WERI-Rb-1 (cell line): ENCODE measurements at regions not wholly inside any gene's neighbourhood (a gene's known extent, or its start where the extent isn't known, plus 50 kb on each side); places are given as distances from the start of the nearest gene placed in this dataset.

Experiments
- DNase-seq: peaks from one replicate; pipeline ENCODE4 v3.0.0-alpha.2; 2020
- H3K27ac ChIP-seq: fragments of 250-450 bp; sonication (Bioruptor Pico); 2 replicates; pipeline ENCODE4 v1.5.1; 2020; ENCODE audit warnings: mild to moderate bottlenecking, moderate library complexity
- H3K27me3 ChIP-seq: fragments of 250-450 bp; sonication (Bioruptor Pico); 2 replicates; pipeline ENCODE4 v1.5.1; 2021; ENCODE audit warnings: mild to moderate bottlenecking, low read depth, moderate library complexity; ENCODE audit not compliant: insufficient read depth, severe bottlenecking
- H3K36me3 ChIP-seq: fragments of 250-450 bp; sonication (Bioruptor Pico); 2 replicates; pipeline ENCODE4 v1.5.1; 2020; ENCODE audit warnings: mild to moderate bottlenecking, moderate library complexity
- H3K4me3 ChIP-seq: 2 replicates; pipeline ENCODE4 v1.5.1; 2011; ENCODE audit warnings: low read depth, mild to moderate bottlenecking, control low read depth, low read length
- H3K9me3 ChIP-seq: fragments of 250-450 bp; sonication (Bioruptor Pico); 2 replicates; pipeline ENCODE4 v1.5.1; 2021; ENCODE audit warnings: mild to moderate bottlenecking, moderate library complexity; ENCODE audit not compliant: severe bottlenecking
- TF ChIP-seq, protein P1 (sequence below): IDR thresholded peaks from 2 replicates; pipeline ENCODE4 v1.5.1; 2011; ENCODE audit warnings: low read depth, mild to moderate bottlenecking, control low read depth, inconsistent platforms, low read length

DNA sequence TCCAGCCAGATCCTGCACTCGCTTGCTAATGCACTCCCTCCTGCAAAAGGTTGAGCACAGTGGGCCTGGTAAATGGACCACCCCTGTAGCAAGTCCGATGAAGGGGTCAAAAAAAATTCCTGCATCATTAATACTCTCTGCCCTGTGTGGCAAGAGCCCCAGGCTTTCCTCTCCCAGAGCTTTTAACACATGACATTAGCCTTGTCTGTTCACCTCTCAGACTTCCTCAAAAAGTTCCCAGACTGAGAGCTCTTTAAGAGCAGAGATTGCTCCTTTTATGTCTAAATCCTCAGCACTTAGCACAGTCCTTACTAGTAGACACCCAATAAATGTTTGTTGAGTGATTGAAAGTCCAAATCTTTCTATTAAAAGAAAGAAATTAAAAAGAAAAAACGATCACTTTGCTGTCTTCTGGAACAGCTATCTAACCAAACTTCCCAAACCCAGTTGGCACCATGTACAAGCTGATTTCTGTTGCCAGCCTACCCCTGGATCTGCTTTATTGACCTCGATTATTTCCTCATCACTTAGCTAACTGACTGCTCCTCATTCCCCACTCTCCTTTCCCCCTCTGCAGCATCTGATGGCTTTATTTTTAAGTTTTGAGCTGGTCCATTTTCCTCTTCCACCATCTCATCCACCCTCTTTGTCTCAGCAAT lies 209.8 kb downstream of the ENC1 start:
- Histone ChIP-seq H3K9me3 (peaks cover 3% of the 10 kb centered on the region), H3K36me3 (no peaks in the 10 kb centered on the region), H3K27me3 (no peaks in the 10 kb centered on the region), H3K27ac (no peak overlapping the region), H3K4me3 (no peak overlapping the region)
- TF ChIP-seq, protein P1, sequence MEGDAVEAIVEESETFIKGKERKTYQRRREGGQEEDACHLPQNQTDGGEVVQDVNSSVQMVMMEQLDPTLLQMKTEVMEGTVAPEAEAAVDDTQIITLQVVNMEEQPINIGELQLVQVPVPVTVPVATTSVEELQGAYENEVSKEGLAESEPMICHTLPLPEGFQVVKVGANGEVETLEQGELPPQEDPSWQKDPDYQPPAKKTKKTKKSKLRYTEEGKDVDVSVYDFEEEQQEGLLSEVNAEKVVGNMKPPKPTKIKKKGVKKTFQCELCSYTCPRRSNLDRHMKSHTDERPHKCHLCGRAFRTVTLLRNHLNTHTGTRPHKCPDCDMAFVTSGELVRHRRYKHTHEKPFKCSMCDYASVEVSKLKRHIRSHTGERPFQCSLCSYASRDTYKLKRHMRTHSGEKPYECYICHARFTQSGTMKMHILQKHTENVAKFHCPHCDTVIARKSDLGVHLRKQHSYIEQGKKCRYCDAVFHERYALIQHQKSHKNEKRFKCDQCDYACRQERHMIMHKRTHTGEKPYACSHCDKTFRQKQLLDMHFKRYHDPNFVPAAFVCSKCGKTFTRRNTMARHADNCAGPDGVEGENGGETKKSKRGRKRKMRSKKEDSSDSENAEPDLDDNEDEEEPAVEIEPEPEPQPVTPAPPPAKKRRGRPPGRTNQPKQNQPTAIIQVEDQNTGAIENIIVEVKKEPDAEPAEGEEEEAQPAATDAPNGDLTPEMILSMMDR = no peak
- no peak for DNase-seq

DNA sequence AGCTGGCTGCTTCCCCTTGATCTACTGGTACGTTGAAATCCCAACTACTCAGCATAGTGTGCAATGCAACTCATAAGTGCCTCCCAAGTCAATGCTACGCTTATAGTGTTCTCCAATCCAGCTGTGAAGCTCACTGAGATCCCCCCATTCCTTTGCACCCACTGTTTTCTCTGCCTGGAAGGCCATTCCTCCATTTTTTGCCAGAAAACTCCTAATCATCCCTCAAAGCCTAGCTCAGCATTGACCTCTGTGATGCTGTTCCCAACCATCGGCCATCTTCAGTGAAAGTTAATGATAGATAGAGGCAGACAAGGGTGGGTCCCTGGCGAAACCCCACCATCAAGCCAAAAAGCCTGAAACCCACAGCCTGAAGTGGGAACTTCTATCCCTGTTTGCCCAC lies 211.0 kb downstream of the ENC1 start:
- DNase-seq = no peak
- TF ChIP-seq, protein P1 = no peak
- no peaks in the 10 kb centered on the region for H3K36me3 ChIP-seq
- no peak overlapping the region for H3K4me3 ChIP-seq
- H3K27me3 ChIP-seq = no peaks in the 10 kb centered on the region
- peaks cover 3% of the 10 kb centered on the region for H3K9me3 ChIP-seq
- H3K27ac ChIP-seq = no peak overlapping the region

DNA sequence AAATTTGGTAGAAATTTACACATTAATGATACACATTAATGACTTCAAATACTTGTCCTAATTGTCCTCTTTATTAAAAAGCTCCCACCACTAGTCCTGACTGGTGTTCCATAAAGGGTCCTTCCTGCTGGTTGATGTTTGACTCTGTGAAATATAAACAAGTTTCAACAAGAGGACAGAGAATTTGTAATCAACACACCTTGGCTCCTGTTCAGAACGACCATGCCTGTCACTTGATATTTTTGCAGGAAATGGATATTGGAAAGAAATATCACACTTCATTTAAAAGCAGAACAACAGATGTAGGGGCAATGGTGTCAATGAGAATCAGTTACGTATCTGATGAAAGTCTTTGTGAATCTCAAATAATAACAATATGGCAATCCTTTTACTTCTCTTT lies 211.7 kb downstream of the ENC1 start:
- no peaks in the 10 kb centered on the region for H3K27me3 ChIP-seq
- TF ChIP-seq, protein P1 = no peak
- H3K27ac ChIP-seq = no peak overlapping the region
- no peaks in the 10 kb centered on the region for H3K36me3 ChIP-seq
- peaks cover 3% of the 10 kb centered on the region for H3K9me3 ChIP-seq
- DNase-seq = no peak
- no peak overlapping the region for H3K4me3 ChIP-seq

DNA sequence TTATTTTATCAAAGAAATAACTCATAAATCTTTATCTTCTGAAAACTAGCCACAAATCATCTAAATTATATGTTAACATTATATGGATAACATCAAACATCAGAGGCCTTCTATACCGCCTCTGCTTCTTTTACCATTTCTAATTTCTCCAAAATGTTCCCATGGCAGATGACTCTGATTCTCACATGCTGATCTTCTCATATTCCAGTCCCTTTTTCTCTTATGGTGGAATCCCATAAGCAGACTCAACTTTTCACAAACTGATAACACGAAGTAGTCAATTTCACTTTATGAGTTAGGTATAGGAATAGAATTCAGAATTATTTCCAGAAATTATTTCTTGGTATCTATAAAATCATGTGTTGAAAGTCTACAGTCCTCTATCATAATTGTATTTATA lies 212.3 kb downstream of the ENC1 start:
- TF ChIP-seq, protein P1 = no peak
- H3K27ac ChIP-seq = no peak overlapping the region

DNA sequence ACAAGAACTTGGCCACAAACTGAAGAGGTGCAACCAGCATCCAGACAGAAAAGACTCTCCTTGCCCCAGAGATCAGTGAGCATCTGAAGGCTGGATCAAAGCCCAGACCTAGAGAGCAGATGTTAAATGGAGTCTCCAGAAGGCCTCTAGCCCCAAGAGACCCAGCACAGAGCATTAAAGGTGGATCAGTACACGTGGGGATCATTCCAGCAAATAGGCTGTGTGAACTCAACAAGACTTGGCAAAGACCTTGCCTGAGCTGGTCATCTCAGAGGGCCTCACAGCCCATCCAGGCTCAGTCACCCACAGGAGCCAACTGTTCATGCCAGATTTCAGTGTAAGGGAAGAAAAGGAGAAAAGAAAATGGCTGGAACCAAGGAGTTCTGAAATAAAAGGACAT lies 214.0 kb downstream of the ENC1 start:
- Histone ChIP-seq H3K36me3 (no peaks in the 10 kb centered on the region), H3K27me3 (no peaks in the 10 kb centered on the region), H3K9me3 (peaks cover 3% of the 10 kb centered on the region), H3K27ac (no peak overlapping the region), H3K4me3 (no peak overlapping the region)
- DNase-seq = no peak
- TF ChIP-seq, protein P1 = no peak

More for the DNA sequence above, 212.3 kb downstream of the ENC1 start:
- no peak for DNase-seq
- Histone ChIP-seq H3K4me3 (no peak overlapping the region), H3K36me3 (no peaks in the 10 kb centered on the region), H3K27me3 (no peaks in the 10 kb centered on the region), H3K9me3 (peaks cover 3% of the 10 kb centered on the region)

DNA sequence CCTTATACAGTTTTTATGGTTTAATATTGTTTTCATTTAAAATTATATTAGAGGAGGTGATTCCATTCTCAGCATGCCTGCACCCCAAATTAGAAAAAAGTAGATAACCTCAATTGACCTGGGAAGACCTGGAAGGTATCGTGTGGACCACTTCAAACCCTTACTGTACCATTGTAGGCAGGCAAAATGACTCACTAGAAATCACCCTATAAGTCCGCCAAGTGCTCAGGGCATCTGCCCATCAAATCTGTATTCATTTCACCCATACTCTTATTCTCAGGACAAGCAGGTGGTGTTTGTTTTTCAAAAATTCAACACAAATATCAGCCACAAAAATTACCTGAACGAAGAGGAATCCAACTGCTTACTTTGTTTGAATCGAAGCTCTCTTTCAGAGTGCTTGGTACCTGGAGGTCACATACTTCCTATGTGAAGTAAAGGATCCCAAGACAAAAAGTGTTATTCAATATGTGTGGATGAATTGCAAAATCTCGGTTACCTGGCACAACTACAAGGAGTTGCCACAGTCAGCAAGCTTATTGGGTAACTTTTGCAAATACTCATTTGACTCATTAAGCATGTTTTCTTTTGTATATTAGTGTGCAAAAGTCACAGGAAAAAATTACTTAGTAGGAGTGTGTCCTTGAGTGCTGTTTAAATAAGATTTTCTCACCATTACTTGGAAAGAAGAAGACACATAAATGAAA lies 216.2 kb downstream of the ENC1 start:
- Histone ChIP-seq H3K27ac (no peak overlapping the region), H3K4me3 (no peak overlapping the region), H3K9me3 (no peaks in the 10 kb centered on the region)

More for the DNA sequence above, 216.2 kb downstream of the ENC1 start:
- H3K27me3 ChIP-seq = no peaks in the 10 kb centered on the region
- no peak for DNase-seq
- TF ChIP-seq, protein P1 = no peak
- H3K36me3 ChIP-seq = no peaks in the 10 kb centered on the region
